ENCODE measurements at regions not wholly inside any gene's neighbourhood (a gene's known extent, or its start where the extent isn't known, plus 50 kb on each side); places are given as distances from the start of the nearest gene placed in this dataset.

- DNase-seq (ENCODE audit: low read depth in 2 of 2) = no peak
Observed at GRCh38 chr15:39381517-39381916, 199.4 kb upstream of the THBS1 start.

DNA sequence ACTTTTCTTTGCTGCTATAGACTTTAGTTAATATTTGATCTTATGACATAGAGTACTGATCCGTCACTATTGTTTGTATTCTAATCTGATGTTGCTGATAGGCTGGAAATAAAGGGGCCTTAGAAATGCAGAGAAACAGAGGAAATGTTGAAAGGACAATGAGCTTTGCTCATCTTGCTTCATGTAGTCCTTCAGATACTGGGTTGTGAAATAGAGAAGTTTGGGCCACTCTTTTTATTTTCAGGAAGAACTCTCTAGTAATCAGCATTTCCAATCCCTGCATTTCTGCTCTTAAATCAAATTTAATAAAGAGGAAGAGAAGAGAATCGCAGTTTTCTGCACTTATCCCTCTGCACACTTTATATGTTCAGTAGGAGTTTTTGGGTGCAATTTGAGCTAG, 192.8 kb upstream of the THBS1 start:
- no peak for DNase-seq (ENCODE audit: low read depth in 2 of 2)

DNA sequence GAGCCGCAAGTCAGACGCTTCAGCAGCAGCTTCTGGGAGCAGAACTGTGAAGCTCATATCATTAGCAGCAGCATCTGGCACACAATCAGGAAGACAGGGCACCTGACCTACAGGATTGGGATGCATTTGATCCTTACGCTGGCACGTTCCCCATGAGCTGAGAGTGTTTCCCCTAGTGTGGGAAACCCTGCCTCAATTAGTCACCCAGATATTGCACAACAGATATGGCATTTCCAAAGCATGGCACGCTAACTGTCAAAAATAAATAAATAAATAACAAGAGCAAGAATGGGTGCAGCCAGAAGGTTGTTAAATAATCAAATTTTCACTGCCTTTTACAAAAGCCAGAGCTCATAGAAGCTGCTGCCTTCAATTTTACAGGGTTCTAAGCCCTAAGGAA, 189.6 kb upstream of the THBS1 start:
- DNase-seq (ENCODE audit: low read depth in 2 of 2) = no peak

- no peak for DNase-seq (ENCODE audit: low read depth in 2 of 2)
Observed at GRCh38 chr15:39392469-39393047, 188.3 kb upstream of the THBS1 start.

GRCh38 chr15:39393575-39394335, 187.1 kb upstream of the THBS1 start:
- no peak for DNase-seq (ENCODE audit: low read depth in 2 of 2)

DNA sequence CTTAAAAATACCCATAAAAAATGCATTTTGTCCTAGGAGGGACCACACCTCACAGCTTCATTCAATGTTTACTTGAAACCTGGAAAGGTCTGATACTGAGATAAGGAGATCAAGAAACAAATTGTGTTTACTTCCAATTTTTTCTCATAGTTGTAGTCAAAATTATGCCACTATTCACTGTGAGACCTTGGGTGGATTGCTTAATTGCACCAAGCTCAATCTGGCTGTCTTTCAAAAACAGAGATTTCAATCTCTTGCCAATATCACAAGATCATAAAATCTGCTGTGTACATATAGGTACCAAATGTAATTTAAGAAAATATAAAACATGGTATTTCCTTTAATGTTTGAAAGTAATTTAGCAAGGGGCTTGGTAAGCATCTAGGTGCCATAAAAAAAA, 186.4 kb upstream of the THBS1 start:
- no peak for DNase-seq (ENCODE audit: low read depth in 2 of 2)

- DNase-seq (ENCODE audit: low read depth in 2 of 2) = no peak
Observed at GRCh38 chr15:39396979-39397615, 183.8 kb upstream of the THBS1 start.

DNA sequence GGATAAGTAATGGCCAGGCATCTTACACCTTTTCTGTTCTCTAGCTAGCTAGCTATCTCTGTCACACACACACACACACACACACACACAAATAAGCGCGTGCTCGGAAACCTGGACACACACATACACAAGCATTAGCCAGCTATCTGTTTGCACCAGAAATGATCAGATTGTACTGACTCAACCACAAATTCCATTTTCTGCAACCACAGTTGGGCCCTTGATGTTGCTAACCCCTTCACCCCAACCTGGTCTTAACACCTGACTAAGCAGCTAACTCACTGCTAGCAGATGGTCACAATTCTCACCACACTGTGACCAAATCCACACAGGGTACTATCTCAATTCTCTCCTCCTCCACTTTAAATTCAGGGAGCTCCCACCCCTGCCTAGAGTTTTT, 183.0 kb upstream of the THBS1 start:
- DNase-seq (ENCODE audit: low read depth in 2 of 2) = no peak

- DNase-seq (ENCODE audit: low read depth in 2 of 2) = no peak
Observed at GRCh38 chr15:39399600-39399999, 181.3 kb upstream of the THBS1 start.

DNA sequence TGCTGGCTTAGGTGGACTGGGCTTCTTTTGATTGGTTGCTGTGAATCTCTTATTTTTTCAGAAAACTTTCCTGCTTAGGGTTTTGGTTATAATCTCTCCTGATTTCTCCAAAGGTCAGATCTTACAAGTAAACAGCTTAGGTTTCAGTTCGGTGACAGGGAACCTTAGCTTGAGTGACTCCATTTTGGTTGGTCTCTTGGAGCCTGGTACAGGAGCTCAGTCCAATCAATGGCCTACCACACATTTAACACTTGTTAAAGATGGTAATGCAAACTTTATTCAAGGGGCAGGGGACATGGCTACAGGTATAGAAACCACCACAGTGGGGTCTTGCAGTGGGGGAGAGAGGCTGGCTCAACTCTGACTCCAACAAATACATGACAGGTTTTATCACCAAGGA, 180.9 kb upstream of the THBS1 start:
- no peak for DNase-seq (ENCODE audit: low read depth in 2 of 2)

DNA sequence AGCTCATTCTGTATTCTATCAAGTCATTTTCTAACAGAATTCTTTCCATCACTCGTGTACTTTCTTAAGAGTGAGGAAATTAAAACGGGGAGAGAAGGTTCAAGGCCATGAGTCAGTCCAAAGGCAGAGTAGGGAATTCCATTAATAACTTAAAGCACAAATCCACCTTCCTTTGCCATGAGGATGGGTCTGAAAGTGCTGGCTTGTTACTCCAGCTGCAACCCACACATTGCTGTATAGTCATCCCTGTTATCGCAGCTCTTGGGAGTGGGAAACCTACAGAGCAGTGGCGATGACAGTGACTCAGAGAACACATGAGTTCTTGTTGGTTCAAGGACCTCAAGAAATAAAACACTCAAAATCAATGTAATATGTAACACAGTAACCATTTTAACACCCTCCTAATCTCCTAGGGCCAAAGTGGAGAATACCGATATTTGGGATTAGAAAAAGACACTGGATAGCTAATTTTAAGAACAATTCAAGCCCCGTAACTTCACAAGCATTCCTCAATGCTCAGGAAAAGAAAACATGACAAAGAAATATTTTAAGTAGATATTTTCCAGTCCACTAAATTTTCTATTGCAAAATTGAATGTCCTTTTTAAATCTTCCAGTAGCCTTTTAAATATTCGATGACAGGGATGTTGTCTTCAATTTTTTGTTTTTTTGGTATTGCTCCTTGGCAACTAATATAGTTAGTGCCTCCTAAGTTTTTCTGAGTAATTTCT, 179.9 kb upstream of the THBS1 start:
- DNase-seq (ENCODE audit: low read depth in 2 of 2) = no peak

DNA sequence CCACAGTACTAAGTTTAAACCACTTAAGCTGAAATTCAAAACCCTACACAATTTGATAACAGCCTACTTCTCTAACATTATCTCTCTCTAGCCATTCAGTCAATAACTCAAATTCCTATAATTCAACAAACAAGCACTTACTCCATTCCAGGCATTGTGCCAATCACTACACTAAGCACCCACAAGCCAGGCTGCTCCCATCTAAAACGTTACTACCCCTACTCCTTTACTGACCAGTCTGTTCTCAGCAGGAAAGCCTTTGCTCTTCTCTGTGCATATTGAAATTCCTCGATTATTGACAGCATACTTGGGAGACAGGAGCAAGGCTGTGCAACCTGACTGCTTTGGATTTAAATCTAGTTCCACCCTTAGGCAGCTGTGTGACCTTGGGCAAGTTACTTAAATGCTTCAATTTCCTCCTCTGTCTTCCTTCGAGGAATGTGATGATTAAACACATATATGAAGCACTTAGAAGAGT, 177.2 kb upstream of the THBS1 start:
- DNase-seq (ENCODE audit: low read depth in 2 of 2) = no peak

DNA sequence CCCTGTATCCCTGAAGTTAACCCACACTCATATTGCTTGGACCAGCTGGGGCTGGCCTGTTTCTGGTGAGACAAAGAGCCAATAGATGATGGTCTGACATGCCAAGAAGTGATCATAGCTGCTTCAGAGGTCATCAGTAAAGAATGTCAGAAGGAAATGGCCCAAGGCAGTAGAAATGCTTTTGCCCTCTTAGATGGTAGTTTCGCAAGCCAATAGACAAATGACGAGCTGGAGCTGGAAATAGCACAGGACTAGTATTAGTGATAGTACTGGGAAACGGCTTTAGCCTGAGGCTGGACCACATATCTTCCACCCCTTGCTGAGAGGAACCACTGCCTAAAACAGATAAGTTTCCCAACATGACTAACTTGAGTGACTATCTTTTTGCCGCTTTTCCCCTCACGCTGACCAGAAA, 176.1 kb upstream of the THBS1 start:
- DNase-seq (ENCODE audit: low read depth in 2 of 2) = no peak

DNA sequence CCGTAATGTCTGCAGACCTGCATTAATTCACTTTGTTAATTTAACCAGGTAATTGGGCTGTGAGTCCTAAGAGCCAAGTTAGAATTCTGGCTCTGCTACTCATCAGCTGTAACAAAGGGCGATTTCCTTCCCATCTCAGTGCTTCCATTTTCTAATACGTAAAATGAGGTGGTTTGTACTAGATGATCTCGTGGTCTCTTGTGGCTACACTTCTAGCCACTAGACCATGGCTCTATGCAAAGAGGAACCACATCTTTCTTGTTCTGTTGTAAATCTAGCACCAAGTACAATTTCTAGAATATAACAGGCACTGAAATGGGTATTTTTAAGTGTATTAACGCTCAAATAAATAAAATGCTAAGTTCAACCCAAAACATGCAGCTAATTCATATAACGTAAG, 174.4 kb upstream of the THBS1 start:
- no peak for DNase-seq (ENCODE audit: low read depth in 2 of 2)

DNA sequence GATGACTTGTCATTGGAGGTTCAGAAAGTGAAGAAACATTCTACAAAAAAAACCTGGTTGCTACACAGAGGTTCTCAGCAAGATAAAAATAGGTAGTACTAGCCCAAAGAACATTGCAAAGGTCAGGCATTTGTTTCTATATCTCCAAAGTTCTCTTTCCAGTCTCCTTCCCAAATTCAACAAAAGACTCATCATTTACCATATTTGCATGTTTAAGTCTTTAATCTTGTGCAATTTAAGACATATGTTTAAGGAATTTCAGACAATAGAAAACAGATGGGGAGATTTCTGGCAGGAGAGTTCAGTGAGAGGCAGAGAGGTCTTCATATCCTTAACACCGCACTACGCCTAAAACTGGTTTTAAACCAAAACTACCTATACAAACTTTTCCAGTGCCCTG, 173.8 kb upstream of the THBS1 start:
- no peak for DNase-seq (ENCODE audit: low read depth in 2 of 2)

GRCh38 chr15:39409876-39410530, 170.9 kb upstream of the THBS1 start:
- DNase-seq (ENCODE audit: low read depth in 2 of 2) = no peak

DNA sequence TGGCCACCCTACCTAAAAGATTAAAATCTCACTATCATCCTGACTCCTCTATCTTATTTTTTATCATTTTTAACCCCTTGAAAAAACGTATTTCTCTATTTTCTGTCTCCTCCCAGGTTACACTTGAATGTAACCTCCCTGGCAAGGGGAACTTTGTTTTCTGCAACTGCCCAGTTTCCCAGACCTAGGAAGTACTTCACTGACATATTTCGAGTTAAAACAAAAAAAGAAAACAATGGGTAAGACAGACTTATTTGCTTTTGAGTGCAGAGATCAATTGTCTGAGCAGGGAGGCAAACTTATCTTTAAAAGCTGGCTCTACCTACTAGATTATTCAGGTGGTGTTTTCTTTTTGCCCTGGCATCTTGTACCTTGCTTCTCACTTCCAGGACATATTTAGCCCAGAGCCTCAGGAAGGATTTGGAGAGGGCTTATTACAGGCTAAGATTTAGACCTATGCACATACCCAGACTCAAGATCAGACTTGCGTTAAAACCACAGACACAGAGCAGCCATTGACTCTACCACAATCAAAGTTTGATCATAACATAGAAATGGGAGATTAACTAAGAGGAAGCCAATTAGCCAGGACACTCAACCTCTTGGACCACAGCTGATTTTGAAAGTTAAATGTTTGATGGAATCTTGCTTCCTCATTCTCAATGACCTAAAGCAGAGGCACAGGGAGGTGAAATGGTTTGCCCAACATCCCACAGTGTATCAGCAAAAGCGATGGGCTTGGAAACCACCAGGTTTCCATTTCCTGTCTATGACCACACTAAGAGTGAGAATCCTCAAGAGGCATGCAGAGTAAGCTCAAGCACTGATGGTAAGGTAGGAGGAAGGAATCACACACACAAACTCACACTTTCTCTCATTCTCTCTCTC, 169.5 kb upstream of the THBS1 start:
- DNase-seq (ENCODE audit: low read depth in 2 of 2) = no peak

DNA sequence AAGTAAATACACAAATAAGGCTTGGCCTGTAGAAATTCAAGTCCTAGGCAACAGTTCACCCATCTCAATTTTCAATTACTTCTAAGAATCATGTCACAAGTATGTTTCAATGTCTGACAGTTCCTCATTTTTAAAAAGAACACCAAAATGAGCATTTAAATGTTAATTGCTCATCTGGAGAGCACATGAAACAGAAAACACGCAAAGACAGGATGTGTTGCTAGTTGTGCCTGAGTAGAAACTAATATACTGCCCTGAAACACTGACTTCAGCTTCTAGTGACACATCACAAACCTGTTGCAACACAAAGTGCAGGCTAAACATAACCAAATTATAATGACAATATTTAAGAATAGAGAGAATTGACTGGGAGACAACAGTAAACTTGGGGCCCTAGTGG, 167.3 kb upstream of the THBS1 start:
- DNase-seq (ENCODE audit: low read depth in 2 of 2) = no peak

- DNase-seq (ENCODE audit: low read depth in 2 of 2) = no peak
Observed at GRCh38 chr15:39414201-39414600, 166.7 kb upstream of the THBS1 start.

- DNase-seq (ENCODE audit: low read depth in 2 of 2) = no peak
Observed at GRCh38 chr15:39415634-39416033, 165.2 kb upstream of the THBS1 start.

DNA sequence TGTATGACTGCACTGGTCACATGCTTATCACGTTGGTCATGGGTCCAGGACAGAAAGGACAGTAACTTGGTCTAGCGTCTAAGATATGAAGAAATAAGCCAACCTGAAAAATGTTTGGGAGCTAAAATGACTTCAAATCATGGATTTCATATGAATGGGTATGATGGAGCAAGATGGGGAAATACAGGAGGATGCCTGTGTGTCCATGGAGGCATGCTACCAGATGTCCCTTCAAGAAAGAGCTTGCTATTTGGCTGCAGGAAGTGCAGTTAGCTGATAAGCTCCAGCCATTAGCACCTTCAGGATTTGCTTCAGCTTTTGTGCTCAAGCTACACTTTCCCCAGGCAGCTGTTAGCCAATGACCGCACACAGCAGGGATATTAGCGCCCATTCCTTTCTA, 164.6 kb upstream of the THBS1 start:
- no peak for DNase-seq (ENCODE audit: low read depth in 2 of 2)
